UCSD-AML1 (cell line): ENCODE measurements at regions not wholly inside any gene's neighbourhood (a gene's known extent, or its start where the extent isn't known, plus 50 kb on each side); places are given as distances from the start of the nearest gene placed in this dataset.

Experiments
- DNase-seq: peaks from one replicate; lab custom pipeline; 2025; ENCODE audit not compliant: unreplicated experiment; lab: John Stamatoyannopoulos, UW

GRCh38 chr6:113276601-113277000, 580.5 kb upstream of the MARCKS start:
- DNase-seq = no peak

GRCh38 chr6:113277111-113277510, 580.0 kb upstream of the MARCKS start:
- no peak for DNase-seq

DNA sequence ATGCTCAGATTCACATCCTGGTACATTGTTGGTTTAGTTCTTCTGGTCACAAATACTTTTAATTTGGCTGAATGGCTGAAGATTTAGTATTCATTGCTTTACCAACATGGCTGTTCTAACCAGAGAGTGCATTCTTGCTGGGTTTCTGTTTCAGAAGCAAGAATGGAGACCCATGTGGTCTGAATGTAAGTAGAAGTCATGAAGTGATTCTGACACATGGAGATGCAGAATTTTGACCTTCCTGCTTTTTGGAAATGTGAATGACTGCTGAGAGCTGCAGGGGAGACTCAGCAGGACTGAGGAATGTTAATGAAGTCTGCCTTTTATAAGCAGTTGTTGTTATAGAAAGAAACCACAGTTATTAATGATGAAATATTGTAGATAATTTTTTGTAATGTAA, 576.1 kb upstream of the MARCKS start:
- no peak for DNase-seq

DNA sequence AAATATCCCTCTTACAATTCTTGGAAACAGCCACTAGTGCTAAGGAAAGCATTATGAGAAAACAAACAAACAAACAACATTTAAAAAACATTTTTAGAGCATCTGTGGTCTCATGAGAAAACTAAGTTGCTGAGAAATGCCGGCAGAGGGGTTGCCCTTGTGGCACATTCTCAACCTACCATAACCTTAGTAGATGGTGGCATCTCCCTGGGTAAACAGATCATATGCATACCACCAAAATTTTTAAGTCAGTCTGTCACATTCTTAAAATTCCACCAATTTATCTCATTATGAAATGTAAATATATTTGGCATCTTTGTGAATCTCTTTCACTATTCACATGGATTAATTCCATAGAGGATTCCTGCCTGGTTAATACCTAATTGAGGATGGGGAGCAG, 575.7 kb upstream of the MARCKS start:
- no peak for DNase-seq

GRCh38 chr6:113287396-113287795, 569.7 kb upstream of the MARCKS start:
- DNase-seq = no peak

DNA sequence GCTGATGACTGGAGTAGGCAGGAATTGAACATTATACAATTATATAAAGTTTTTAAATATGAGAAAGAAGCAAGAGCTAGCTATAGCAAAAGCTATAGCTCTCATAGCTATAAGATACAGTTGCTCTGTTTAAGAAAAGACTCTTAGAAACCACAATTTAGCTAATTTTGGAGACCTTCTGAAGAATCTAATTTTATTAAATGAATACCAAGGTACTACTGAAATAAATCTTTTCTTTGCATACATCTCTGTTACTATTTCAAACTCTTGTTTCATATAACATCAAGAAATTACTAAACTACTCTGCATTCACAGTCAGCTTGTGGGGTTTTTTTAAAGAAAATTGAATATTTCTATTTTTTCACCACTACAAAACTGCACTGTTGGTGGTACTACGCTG, 568.7 kb upstream of the MARCKS start:
- DNase-seq = no peak

DNA sequence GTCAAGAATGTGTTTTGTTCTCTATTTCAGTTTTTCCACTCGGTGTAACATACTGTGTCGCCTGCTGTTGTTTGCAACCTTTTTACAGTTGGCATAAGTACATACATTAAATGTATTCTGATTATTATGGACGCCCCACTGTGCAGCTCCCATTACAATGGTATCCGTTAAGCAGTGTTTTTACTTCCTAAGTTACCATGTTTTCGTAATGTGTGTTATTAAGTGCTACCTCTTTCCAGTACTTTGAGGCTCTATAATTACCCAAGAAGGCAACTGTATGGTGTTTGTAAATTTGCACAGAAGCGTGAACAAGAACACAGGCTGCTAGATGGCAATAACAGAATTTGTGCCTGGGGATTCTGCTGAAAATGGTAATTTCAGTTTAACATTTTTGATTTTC, 568.0 kb upstream of the MARCKS start:
- no peak for DNase-seq

DNA sequence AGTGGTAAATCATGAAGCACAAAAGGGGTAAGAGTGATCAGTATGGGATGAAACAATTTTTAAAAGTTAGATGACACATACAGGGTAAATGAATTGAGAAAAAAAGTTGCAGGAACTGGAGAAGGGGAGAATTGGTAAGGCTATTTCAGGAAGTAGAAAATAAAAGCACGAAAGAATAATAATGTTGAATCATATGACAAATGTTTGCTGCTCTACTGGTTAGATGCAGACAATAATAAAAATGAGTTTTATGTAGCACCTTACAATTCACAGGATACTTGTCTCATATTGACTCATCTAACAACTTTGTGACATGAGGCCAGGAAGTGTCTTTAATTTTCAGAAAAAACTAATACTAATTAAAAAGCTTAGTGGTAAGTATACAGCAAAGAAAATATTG, 566.5 kb upstream of the MARCKS start:
- no peak for DNase-seq

- no peak for DNase-seq
These were observed 565.2 kb upstream of the MARCKS start for GRCh38 chr6:113291751-113292445.

DNA sequence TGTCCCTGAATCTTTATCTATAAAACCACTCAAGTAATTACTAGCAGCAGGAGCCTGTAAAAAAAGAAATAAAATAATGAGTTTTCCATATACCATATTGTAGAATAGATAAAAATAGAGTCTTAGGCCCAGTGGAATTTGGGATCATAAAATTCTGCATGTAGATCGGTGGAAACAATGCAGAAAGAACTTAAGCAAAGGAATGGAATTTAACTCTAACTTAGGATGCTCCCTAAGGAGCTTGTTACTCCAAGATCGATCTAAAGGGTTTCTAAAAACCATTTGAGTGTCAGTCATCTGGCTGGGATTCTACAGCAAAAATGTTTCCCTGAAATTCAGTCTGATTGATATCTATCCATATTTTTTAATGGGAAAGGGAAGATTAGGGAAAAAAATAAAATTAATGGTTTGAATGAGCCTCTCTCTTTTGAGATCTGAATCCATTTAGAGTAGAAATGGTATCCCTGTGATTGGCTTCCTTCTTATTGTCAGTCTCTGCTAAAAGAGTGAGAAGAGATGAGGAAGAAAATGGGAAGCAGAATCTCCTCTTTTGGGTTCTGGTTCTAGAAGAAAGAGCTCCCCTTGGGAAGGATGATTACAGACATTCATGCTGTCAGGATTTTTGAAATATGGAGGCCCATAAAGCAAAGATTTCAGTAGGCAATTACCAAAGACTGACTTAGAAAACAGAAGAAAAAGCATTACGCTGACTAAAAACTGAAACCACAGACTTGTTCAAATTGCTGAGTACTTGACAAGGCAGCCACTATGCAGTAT, 564.3 kb upstream of the MARCKS start:
- DNase-seq = no peak

DNA sequence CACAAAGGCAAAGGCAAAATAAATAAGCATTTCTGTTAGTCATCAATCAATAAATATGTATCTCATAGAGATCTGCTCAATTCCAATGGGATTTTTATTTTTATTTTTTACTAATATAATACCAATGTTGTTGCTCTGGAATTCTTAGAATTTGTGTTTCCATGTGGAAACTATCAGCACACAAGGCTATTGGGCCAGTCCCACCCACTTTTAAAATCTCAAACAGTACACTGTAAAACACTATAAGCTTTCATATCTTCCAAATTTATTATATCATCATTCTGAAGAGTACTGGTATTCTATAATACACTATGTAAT, 563.8 kb upstream of the MARCKS start:
- no peak for DNase-seq

- no peak for DNase-seq
These were observed 557.6 kb upstream of the MARCKS start for GRCh38 chr6:113299531-113299930.

DNA sequence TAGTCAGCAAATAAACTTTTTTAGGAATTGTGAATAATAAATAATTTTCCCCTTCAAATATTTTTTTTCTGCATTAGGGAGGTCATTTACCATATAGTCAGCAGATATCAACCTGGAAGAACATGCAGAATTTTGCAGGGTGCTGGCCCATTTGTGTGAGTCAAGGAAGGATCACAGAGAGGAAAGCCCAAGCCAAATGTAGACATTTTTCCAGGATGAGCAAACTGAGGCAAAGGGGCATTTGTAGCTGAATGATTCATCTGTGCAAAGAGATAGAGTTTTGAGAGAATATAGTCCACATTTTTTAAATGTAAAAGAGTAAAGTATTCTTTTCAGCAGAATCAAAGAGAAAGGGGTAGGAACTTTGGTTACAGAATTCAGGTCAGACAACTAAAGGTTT, 555.5 kb upstream of the MARCKS start:
- DNase-seq = no peak

DNA sequence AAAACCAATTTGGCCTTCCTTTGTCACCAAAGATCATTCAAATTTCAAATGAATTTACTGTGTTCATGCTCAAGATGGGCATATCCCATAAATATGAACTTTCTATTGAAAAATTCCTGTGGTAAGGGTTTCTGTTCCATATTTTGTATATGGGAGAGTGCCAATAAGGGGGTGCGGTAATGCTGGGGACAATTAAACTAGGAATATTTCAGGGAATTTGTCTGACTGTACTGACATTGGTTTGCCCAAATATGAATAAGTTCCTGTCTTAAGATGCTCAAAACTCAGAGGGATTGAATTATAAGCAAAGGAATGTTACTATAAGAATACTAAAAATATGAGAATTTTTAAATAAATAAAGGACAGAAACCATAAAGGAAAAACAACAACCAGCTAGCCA, 553.0 kb upstream of the MARCKS start:
- no peak for DNase-seq

DNA sequence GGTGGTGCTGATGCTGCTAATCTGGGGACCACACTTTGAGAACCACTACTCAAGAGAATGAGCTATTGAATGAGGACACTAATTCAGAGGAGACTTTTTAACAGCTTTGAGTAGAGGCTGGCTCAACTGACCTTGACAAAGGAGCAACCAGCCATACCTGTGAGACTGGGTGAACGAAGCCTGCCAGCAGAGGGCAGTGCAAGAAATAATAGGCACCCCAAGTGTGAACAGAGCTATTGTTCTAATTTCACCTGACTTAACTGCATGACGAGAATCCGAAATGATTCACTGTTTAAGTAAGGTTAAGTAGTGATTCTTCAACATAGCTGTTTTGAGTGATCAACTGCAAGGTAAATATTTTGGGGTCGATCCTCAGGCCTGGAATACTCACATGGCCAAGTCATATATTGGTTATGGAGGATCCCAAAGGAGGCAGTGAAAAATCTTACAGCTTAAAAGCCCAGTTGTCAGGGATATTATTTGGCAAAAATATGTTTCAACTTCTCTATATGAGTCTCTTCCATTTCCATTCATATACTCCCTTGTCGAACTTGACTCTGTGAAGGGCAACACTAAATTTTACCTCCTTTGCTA, 550.5 kb upstream of the MARCKS start:
- peak; percentile 33 for DNase-seq

- no peak for DNase-seq
These were observed 548.9 kb upstream of the MARCKS start for GRCh38 chr6:113308266-113308665.

- no peak for DNase-seq
These were observed 543.3 kb upstream of the MARCKS start for GRCh38 chr6:113313841-113314240.

DNA sequence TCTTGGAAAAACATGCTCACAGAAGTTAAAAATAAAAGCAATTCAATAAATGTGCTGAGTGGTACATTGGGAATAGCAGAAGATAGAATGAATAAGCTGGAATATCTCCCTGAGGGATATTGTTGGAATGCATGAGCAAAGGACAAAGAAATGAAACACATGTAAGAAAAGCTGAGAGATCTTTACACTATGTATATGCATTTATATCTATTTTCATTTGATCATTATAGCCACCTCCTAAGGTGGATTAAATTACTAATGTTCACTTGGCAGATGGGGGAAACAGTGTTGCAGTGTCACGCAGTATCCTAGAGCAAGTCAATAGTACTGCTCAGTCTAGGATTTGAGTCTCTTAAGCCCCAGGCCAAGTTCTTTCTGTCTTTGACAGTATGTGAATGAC, 542.0 kb upstream of the MARCKS start:
- no peak for DNase-seq

- DNase-seq = no peak
These were observed 541.3 kb upstream of the MARCKS start for GRCh38 chr6:113315879-113316278.

- no peak for DNase-seq
These were observed 539.7 kb upstream of the MARCKS start for GRCh38 chr6:113317442-113317841.

DNA sequence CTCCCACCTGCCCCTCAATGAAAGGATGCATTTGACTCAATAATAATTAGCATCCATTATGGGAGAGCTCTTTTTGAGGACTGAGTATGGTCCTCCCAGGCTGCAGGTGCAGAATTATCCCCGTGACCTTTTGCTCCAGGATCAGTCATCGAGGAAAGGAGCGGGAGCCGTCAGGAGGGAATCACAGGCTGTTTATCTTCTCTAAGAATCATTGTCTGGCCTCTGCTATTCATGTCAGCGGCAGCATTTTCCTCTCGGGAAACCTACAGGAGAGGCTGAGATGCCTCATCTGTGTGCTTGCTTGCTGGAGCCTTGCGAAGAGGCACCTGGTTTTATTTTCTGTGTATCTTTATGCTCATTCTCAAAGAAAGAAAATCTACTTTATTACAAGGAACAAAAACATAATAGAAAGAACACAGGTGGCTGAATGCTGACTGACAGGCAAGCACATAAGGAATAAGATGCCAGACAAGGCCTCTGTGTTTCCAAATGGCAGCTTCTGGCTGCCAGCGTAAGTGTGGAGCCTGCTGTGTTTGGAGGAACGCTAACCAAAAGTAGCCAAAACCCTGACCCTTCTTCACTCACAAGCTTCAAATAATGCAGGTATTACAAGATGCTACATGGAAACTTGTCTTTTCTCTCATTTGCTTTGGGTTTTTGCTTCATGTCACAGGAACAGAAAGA, 539.1 kb upstream of the MARCKS start:
- no peak for DNase-seq

DNA sequence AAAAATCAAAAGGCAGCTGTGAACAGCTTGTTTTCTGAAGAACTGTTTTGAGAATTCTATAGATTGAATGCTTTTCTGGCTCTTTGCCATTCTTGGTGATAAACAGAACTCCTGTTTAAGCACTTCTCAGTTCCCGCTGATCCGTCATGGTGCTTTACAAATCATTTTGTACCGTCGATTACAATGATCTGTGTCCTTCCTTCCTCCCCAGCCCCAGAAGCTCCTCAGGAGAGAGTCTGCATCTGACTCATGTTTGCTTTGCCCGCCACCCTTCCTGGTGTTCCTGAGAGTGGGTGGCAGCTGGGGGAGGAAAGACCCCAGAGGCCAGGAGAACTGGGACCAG, 538.6 kb upstream of the MARCKS start:
- no peak for DNase-seq
